Eye (tissue), 1 donor: ENCODE measurements at regions not wholly inside any gene's neighbourhood (a gene's known extent, or its start where the extent isn't known, plus 50 kb on each side); places are given as distances from the start of the nearest gene placed in this dataset.
"Not testable (repeated sequence)": the region's sequence is repeated elsewhere in the genome, so short reads cannot be mapped to it uniquely, and the experiment has no call there.

Experiments
- DNase-seq: peaks from one replicate; pipeline ENCODE4 v3.0.0-alpha.2; 2015

DNA sequence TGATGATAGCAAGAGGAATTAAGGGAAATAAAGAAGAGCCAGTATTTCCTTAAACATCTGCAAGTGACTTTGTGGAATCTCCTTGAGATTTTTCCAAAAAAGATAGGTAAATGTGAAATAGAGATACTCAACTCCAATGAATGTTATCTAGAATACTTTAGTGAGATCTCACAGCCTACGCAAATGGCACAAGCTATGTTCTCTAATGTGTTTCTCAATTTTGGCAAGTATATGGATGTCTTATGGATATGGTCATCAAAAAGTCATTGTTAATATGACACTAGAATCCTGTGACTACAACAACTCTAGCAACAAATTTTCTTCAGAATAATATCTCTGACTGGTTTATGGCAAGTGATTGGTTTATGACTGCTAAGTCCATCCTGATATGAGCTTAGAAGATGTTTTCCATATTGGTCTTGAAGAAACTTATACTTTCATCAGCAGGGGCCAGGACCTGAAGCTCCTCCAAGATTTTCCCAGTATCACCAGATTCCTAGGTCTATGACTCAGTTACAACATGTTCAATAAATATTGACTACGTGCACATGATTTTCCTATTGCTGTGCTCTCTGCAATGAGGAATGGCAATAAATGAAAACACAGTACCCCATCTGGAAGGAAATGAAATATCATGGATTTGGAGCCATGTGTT lies 170.9 kb upstream of the THBS1 start:
- no peak for DNase-seq

DNA sequence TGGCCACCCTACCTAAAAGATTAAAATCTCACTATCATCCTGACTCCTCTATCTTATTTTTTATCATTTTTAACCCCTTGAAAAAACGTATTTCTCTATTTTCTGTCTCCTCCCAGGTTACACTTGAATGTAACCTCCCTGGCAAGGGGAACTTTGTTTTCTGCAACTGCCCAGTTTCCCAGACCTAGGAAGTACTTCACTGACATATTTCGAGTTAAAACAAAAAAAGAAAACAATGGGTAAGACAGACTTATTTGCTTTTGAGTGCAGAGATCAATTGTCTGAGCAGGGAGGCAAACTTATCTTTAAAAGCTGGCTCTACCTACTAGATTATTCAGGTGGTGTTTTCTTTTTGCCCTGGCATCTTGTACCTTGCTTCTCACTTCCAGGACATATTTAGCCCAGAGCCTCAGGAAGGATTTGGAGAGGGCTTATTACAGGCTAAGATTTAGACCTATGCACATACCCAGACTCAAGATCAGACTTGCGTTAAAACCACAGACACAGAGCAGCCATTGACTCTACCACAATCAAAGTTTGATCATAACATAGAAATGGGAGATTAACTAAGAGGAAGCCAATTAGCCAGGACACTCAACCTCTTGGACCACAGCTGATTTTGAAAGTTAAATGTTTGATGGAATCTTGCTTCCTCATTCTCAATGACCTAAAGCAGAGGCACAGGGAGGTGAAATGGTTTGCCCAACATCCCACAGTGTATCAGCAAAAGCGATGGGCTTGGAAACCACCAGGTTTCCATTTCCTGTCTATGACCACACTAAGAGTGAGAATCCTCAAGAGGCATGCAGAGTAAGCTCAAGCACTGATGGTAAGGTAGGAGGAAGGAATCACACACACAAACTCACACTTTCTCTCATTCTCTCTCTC lies 169.5 kb upstream of the THBS1 start:
- no peak for DNase-seq

DNA sequence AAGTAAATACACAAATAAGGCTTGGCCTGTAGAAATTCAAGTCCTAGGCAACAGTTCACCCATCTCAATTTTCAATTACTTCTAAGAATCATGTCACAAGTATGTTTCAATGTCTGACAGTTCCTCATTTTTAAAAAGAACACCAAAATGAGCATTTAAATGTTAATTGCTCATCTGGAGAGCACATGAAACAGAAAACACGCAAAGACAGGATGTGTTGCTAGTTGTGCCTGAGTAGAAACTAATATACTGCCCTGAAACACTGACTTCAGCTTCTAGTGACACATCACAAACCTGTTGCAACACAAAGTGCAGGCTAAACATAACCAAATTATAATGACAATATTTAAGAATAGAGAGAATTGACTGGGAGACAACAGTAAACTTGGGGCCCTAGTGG lies 167.3 kb upstream of the THBS1 start:
- no peak for DNase-seq

DNA sequence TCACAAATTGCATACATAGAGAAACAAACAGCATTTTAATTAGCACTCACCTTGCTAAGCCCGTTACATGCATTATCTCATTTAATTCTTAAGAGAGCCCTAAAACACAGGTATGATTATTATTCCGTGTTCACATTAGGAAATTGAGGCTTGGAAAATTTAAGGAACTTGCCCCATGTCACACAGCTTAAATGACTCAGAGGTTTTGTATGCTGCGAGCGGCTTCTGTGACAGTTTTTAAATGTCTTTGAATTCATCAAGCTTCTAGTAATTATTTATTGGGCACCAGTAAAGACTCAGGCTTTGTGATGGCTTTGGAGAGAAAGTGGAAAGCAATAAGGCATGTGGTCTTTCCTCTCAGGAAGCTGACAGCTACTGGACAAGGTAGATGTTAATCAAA lies 166.7 kb upstream of the THBS1 start:
- DNase-seq = no peak

DNA sequence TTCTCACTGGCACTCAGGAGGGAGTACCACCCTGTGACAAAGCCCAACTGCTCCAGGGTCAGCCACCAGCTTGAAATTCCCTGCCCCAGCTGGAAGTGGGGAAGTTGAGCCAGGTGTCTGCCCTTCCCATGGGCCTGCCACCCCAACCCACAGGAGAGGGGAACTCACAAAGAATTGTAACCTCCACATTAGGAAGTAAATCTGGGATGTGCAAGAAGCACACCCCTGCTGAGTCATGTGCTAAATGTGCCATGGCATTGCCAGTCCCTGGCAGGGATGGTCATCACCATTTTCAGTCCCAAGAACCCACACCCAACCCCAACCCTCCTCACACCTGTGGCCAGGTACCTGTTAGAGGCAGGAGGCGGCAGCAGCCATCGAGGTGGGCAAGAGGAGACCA lies 165.2 kb upstream of the THBS1 start:
- no peak for DNase-seq

DNA sequence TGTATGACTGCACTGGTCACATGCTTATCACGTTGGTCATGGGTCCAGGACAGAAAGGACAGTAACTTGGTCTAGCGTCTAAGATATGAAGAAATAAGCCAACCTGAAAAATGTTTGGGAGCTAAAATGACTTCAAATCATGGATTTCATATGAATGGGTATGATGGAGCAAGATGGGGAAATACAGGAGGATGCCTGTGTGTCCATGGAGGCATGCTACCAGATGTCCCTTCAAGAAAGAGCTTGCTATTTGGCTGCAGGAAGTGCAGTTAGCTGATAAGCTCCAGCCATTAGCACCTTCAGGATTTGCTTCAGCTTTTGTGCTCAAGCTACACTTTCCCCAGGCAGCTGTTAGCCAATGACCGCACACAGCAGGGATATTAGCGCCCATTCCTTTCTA lies 164.6 kb upstream of the THBS1 start:
- DNase-seq = no peak

DNA sequence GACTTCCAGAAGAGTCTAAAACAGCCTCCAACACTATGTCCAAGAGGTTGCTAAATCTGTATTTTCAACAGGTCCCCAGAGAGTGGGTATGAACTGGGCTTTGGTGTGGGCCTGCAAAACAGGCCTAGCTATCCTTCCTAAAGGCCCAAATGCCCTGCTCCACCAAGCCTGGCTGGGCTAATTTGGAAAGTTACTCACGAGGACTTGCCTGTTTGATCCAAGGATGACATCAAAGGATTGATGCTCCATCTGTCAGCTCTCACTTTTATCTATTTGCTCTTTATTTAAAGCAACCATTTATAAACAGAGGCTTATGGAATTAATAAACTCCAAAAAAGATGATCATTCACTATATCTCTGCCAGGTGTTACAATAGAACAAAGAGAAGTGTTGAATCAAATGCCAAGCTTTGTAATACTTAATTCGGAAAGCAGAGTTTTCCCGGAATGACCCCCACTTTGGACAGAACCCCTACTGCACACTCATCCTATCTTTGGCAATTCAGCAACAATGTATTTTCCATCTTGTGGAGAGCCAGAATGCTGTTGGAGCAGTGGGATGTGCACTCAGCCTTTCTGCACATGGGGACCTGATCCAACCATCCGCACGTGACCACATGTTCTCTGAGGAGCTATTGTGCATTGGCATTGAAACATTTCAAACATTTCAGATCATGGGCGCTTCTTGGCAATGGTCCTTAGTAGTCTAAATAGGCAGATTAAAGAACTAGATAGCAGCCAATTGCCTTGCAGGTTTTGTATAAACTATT lies 163.3 kb upstream of the THBS1 start:
- no peak for DNase-seq

DNA sequence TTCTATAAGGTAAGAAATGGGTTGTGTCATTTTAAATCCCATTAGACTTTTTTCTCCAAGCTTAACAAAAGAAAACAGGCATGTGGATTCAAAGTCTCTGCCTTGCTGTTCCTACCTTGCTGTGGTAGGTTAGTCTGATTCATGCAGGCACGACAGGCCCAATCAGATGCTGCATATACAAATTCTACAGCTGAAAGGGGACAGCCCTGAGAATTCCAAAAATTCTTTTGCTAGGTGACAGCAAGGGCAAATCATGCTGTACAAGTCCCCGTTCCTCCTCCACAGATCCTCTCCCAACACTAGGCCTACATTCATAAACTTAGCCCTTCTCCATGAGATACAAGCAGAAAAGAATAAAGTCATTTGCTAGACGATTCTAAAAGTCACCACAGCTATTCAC lies 161.2 kb upstream of the THBS1 start:
- DNase-seq = no peak

DNA sequence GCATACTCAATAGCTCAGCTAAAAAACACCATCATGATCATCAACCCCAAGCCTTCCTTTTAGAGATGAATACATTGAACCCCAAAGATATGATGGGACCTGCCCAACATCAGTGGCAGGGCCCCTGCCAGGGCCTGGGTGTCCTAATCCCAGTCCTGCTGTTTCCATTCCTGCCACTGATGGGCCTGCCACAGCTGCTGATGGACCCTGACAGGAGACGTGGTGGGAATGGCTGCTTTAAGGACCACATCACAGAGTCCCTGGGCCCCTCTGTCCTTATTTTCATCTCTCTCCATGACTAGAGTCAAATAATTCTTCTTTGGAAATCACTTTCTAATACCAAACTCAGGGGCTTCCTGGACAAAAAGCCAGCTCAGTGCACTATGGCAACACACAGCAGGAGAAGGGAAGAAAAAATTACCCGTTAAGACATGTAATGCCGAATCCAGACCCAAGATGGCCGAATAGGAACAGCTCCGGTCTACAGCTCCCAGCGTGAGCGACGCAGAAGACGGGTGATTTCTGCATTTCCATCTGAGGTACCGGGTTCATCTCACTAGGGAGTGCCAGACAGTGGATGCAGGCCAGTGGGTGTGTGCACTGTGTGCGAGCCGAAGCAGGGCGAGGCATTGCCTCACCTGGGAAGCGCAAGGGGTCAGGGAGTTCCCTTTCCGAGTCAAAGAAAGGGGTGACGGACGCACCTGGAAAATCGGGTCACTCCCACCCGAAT lies 160.6 kb upstream of the THBS1 start:
- not testable (repeated sequence) for DNase-seq

DNA sequence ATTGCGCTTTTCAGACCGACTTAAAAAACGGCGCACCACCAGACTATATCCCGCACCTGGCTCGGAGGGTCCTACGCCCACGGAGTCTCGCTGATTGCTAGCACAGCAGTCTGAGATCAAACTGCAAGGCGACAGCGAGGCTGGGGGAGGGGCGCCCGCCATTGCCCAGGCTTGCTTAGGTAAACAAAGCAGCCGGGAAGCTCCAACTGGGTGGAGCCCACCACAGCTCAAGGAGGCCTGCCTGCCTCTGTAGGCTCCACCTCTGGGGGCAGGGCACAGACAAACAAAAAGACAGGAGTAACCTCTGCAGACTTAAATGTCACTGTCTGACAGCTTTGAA lies 160.1 kb upstream of the THBS1 start:
- DNase-seq = not testable (repeated sequence)

DNA sequence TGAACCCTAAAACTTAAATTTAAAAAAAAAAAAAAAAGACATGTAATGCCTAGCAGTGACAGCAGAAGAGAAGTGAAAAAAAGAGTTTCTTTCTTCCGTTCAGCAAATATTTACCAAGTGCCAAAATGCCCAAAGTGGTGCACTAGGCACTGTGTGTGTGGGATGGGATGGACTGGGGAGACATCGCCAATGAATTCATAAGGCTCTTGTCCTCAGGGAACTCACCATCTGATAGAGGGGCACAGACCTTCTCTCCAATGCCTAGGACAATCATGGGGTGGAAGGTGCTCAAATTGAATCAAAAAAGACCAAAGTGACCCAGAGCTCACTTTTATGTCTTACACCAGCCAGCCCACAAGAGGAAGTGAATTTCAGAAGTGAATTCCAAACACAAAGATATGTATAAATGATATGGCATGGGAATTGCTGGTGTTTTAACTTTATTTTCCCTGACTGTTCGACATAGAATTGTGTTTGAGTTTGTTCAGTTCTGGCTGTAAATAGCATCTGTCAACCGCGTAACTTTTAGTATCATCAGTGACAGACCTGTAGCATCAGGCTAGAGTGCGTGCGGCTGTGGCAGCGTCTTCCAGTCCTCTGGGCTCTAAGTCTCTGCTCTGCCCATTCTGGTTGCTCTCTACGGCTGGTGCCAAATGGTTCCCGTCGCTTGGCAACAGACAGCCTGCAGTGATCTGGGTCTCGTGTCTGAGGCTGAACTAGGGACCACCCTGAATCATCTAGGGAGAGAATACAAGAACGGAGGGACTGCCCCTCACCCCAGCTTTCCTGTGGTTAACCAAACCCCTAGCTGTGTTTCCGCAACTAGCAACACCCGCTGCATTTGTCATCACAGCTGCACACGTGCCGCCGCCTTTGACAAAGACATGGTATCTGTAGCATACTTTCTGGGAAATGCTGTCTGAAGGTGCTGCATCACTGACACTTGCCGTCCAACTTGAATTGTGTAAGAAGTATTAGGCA lies 154.0 kb upstream of the THBS1 start:
- peak; percentile 74 for DNase-seq

DNA sequence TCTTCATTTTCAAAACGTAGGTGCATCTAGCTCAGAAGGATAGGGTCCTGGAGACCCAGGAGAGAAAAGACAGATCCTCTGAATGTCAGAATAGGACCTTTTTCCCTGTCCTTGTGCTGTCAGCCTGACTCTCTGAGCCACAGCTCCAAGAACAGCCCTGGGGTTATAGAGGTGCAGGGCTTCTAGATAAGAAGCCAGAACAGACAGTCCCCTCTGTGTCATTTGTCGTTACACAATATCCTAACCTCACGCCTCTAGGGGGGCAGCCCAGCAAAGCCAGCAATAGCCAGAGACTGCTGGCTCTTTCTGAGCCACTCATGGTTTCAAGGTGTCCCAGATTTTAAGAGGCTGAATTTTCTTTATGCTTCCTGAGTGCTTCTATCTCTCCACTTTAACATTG lies 153.2 kb upstream of the THBS1 start:
- DNase-seq = peak; percentile 25

DNA sequence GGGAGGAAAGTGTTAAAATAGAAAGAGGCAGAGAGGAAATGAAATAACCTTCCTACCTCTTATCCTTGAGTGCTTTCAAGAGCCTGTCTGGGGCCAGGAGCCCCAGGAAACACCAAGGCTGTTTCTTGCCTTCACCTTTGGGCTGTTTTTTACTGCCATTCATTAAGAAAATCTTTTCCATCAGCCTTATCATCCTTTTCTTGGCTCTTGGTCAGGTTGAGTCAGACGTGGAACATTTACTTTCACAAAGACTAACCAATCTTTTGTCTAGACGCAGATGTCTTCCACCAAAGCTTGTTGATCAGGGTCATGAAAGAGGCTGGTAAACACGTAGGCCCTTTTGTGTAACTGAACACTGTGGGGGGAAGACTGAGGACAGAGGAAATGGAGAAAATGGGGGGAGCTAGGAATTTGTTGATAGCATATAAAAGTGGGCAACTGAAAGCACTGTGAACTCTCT lies 151.0 kb upstream of the THBS1 start:
- no peak for DNase-seq

DNA sequence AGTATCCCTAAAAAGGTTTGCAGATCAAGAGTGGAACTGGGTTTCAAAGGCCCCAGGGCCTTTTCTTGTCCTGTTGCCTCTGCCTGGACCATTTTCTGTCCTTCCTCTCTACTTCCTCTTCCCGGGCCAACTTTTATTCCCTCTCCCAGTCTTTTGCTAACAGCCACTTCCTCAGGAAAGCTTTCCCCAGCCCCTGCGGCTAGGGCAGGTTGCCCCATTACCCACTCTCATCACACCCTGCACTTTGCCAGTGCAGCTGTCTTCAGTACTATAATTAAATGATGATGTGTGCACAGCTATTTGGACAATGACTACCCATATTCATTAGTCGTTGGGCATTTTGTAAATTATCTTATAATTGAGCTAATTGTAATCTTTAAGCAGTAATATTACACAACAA lies 150.5 kb upstream of the THBS1 start:
- DNase-seq = no peak

DNA sequence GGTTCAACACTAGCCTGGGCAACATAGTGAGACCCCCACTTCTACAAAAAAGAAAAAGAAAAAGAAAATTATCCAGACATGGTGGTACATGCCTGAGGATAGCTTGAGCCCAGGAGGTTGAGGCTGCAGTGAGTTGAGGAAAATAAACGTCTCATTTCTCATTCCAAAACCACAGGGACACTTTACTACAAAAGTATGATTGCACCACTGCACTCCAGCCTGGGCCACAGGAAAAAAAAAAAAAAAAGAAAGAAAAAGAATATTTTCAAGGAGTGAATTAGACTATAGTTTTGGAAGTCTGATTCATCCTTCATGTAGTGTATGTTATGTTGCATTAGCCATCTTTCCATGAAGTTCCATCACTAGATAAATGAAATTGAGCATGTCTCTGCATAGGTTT lies 149.5 kb upstream of the THBS1 start:
- DNase-seq = no peak

DNA sequence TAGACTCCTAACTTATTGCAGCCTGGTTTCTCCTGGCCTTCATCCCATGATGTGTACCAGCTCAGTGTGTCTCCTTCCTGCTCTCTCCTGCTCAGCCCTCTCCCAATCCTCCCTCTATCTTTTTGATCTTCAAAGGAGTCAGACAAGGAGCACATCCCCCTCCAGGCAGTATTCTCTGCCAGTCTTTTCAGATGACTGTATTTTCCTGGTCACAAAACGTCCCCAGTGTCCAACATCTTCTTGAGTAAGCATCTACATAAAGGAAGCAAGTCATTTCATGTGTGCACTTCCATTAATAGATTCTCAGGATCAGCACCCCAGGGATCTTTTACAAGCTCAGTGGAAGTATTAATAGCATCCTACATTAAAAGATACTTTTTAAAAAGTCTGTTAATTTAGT lies 148.9 kb upstream of the THBS1 start:
- DNase-seq = no peak

DNA sequence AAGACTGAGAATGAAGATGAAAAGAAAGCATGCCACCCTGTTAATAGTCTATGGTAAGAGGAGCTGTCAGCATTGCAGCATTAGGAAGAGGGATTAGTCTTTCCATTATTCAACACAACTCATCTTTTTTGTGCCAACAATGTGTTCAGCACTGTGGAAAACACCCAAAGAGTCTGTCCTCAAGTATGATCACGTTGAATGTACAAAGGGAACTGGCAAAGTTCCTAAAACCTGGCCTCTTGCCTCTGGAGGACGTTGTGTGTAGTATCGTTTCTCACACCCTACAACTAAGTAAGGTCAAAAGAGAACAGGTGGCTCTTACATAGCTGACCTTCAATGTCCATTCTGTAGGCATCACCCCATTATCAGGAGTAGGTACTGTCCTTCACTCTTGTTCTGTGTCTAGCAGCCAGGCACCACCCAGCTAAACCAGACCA lies 147.9 kb upstream of the THBS1 start:
- DNase-seq = no peak

DNA sequence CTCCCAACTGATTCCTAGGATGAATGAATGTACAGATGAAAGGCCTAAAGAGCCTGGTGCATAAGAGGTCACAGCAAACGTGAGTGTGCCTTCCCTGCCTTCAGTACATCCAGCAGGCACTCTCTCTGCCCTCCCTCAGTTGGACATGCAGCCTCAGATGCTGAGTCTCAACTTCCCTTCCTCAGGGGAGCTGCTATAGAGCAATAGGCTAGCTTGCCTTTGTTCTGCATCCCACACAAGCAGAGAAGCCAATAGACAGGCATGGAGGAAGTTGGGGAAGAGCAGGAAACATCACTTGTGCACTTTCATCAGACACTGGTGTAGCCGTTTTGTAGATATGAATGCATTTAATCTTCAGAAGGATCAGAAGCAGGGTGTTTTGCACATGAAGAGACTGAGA lies 147.5 kb upstream of the THBS1 start:
- no peak for DNase-seq

DNA sequence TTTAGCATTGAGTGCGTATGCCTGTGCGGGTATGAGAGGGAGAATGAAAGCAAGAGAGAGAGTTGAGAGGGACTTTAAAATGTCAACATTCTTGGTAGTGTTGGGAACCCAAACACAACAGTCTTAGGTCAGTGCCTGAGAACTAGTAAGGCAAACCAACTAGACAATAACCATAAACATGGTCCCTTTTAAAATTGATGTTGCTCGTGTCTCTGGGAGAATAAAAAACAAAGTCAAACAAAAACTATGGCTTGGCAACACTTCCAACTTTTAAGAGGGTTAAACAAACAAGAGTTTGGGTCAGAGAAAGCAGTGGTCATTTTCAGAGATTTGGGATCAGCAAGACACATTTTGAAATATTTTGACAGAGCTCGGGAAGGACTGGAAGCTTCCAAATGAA lies 146.7 kb upstream of the THBS1 start:
- no peak for DNase-seq

DNA sequence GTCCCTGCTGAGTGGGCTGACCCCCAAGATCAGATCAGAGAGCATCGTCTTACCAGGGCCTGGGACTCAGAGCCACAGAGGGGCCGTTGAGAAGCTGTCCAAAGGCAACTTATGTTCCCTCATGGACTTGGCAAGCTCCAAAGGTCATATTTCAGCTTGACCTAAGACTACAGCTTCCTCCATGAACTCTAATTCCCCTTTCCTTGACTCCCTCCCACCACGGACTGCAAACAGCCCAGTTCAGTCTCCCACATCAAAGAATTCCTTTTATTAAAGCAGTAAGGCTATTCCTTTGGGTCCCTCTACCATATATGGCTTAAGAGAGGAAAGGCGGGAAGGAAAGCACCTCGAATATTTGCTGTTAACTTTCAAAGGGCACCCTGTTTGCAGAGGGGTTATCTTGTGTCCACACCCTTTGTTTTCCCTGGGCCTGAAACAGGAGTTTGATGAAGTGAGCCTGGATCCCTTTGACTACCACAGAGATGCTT lies 146.1 kb upstream of the THBS1 start:
- no peak for DNase-seq

DNA sequence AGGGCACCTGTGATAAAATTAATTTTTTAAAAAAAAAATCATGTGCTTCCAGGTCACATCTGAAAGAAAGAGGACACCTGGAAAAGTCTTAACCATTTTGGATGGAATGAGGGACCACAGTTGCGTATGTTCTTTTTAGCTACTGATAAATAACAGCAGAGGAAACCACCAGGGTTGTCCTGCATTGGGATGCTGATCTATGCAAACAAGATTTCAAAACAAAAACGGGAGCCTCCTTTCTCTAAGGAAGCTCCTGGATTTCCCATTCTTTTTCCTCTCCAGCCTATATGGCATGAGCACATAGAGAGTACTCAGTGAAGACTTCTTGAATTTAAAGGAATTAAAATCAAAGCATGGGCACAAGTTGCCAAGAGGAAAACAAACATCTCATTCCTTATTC lies 145.6 kb upstream of the THBS1 start:
- DNase-seq = no peak

DNA sequence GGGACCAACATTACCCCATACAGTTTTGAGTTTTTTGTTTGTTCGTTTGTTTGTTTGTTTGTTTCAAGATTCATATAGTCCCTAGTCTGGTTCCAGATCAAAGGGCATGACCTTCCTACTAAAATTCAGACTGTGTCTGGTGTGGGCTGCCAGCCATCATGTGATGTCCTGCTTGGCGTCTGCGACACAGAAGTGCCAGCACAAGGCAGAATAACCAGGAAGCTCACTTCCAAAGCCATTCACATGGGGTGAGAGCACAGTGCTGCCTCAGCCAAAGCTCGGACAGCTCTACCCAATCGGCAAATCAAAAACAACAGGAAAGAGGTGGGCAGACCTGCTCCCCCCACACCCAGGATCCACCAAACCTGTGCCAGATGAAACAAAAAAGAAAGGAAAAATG lies 142.6 kb upstream of the THBS1 start:
- no peak for DNase-seq
